ENCODE measurements at regions not wholly inside any gene's neighbourhood (a gene's known extent, or its start where the extent isn't known, plus 50 kb on each side); places are given as distances from the start of the nearest gene placed in this dataset.

GRCh38 chr6:56297022-56297989 lies 49.9 kb upstream of the COL21A1 start:
- H3K9me3 ChIP-seq (ENCODE audit: control insufficient read depth, low read length), result no peaks in the 10 kb centered on the region
- no peaks in the 10 kb centered on the region for H3K36me3 ChIP-seq (ENCODE audit: control insufficient read depth, insufficient read depth, low read length)
- no peak overlapping the region for H3K4me3 ChIP-seq (ENCODE audit: insufficient read depth, low read depth, low read length, poor library complexity, severe bottlenecking)
- H3K4me1 ChIP-seq (ENCODE audit: control insufficient read depth, insufficient read depth, low read length, poor library complexity, severe bottlenecking), result no peaks in the 10 kb centered on the region
- H3K27ac ChIP-seq (ENCODE audit: insufficient read depth, low read length, poor library complexity, severe bottlenecking), result no peak overlapping the region
- no peaks in the 10 kb centered on the region for H3K27me3 ChIP-seq (replicated peaks; ENCODE audit: control insufficient read depth, insufficient read depth, low read length, poor library complexity, severe bottlenecking)
- no peak for DNase-seq

Data from effector memory CD4-positive, alpha-beta T cell (primary cell).